ENCODE measurements at regions not wholly inside any gene's neighbourhood (a gene's known extent, or its start where the extent isn't known, plus 50 kb on each side); places are given as distances from the start of the nearest gene placed in this dataset.

GRCh38 chr15:39454189-39454986 is 126.5 kb upstream of the THBS1 start:
- Histone ChIP-seq H3K27ac (no peak overlapping the region), H3K4me1 (no peaks in the 10 kb centered on the region), H3K27me3 (ENCODE audit: insufficient read depth in 3 of 3, low read length in 2 of 3) (no peaks in the 10 kb centered on the region), H3K9me3 (no peaks in the 10 kb centered on the region), H3K4me3 (no peak overlapping the region), H3K36me3 (ENCODE audit: insufficient read depth in 1 of 2, low read depth in 1 of 2) (no peaks in the 10 kb centered on the region)
- intact Hi-C loops (cut with DNase I) = no loop called here
- ATAC-seq (peak in 1 of 4 donors; percentile 26), DNase-seq (no peak)
- WGBS, 3 donors = 39 to 49% (median 39%) methylated on average over 5 of the region's 5 CpGs
- no peak for TF ChIP-seq CTCF (IDR thresholded peaks at IDR 0.05)

- intact Hi-C loops (cut with DNase I) = no loop called here
- H3K36me3 ChIP-seq (ENCODE audit: insufficient read depth in 1 of 2, low read depth in 1 of 2) = no peaks in the 10 kb centered on the region
- no peak for DNase-seq
- H3K27ac ChIP-seq = no peak overlapping the region
- TF ChIP-seq CTCF (IDR thresholded peaks at IDR 0.05) = no peak
- no peaks in the 10 kb centered on the region for H3K9me3 ChIP-seq
- H3K27me3 ChIP-seq (ENCODE audit: insufficient read depth in 3 of 3, low read length in 2 of 3) = no peaks in the 10 kb centered on the region
- no peak overlapping the region for H3K4me3 ChIP-seq
- no peak for ATAC-seq
- no peaks in the 10 kb centered on the region for H3K4me1 ChIP-seq
- 69 to 79% (median 71%) methylated on average over 5 of the region's 5 CpGs for WGBS, 3 donors
Observed at GRCh38 chr15:39455471-39455991, 125.3 kb upstream of the THBS1 start.

- H3K4me3 ChIP-seq = no peak overlapping the region
- intact Hi-C loops (cut with DNase I) = no loop called here
- H3K27ac ChIP-seq = no peak overlapping the region
- no peaks in the 10 kb centered on the region for H3K9me3 ChIP-seq
- no peaks in the 10 kb centered on the region for H3K27me3 ChIP-seq (ENCODE audit: insufficient read depth in 3 of 3, low read length in 2 of 3)
- no peak for DNase-seq
- ATAC-seq = no peak
- TF ChIP-seq CTCF (IDR thresholded peaks at IDR 0.05) = no peak
- no peaks in the 10 kb centered on the region for H3K36me3 ChIP-seq (ENCODE audit: insufficient read depth in 1 of 2, low read depth in 1 of 2)
- 88 to 93% (median 93%) methylated on average over 2 of the region's 2 CpGs for WGBS, 3 donors
- H3K4me1 ChIP-seq = no peaks in the 10 kb centered on the region
Observed at GRCh38 chr15:39456159-39456558, 124.7 kb upstream of the THBS1 start.

GRCh38 chr15:39456582-39457330 is 124.1 kb upstream of the THBS1 start:
- H3K27me3 ChIP-seq (ENCODE audit: insufficient read depth in 3 of 3, low read length in 2 of 3) = no peaks in the 10 kb centered on the region
- WGBS, 3 donors = 79 to 89% (median 88%) methylated on average over 10 of the region's 10 CpGs
- no peak for TF ChIP-seq CTCF (IDR thresholded peaks at IDR 0.05)
- intact Hi-C loops (cut with DNase I) = no loop called here
- no peaks in the 10 kb centered on the region for H3K9me3 ChIP-seq
- H3K4me1 ChIP-seq = no peaks in the 10 kb centered on the region
- H3K36me3 ChIP-seq (ENCODE audit: insufficient read depth in 1 of 2, low read depth in 1 of 2) = no peaks in the 10 kb centered on the region
- no peak for ATAC-seq
- no peak overlapping the region for H3K27ac ChIP-seq
- DNase-seq = no peak
- no peak overlapping the region for H3K4me3 ChIP-seq
